GM12878 (cell line): ENCODE measurements at regions not wholly inside any gene's neighbourhood (a gene's known extent, or its start where the extent isn't known, plus 50 kb on each side); places are given as distances from the start of the nearest gene placed in this dataset.
A peak's percentile ranks its signal among the peaks of the same experiment; 100 is the strongest.

ENCODE experiments used
- ATAC-seq: fragments of 200-7000 bp; cut with Tn5 transposase; 3 replicates; pipeline ENCODE4 v1.9.1; 2020; ENCODE audit warnings: mild to moderate bottlenecking, moderate library complexity
- BruUV-seq: library from RNA; stranded (reverse); fragments of 400-500 nt; replicated peaks from 2 replicates; lab custom pipeline; 2021; lab: Mats Ljungman, UMichigan
- CTCF ChIA-PET: fragments of 300-600 bp; sonication (Branson Sonifier 250); formaldehyde crosslinking; extraction: SDS; loops from one replicate; lab custom pipeline; 2021; ENCODE audit warnings: inconsistent platforms; lab: Yijun Ruan, JAX
- POLR2A ChIA-PET: fragments of 350-600 bp; formaldehyde crosslinking; extraction: SDS; loops from one replicate; lab custom pipeline; 2021; ENCODE audit warnings: inconsistent platforms; lab: Charles Lee
- RAD21 ChIA-PET: fragments of 300-600 bp; sonication (Branson Sonifier 250); formaldehyde crosslinking; loops from one replicate; lab custom pipeline; 2023; ENCODE audit warnings: antibody characterized with exemption; ENCODE audit not compliant: unreplicated experiment; lab: Charles Lee
- SMC1A ChIA-PET: fragments of 300-600 bp; sonication (Branson Sonifier 250); formaldehyde crosslinking; loops from one replicate; lab custom pipeline; 2023; ENCODE audit not compliant: unreplicated experiment, uncharacterized antibody; lab: Charles Lee
- DNase-seq: peaks from one replicate; pipeline ENCODE4 v3.0.0-alpha.2; 2011; ENCODE audit warnings: low read depth, low spot score
- FAIRE-seq: peaks from 3 replicates; lab custom pipeline; 2011; peaks lifted over from hg19 to GRCh38; lab: Jason Lieb, UNC
- H2AFZ ChIP-seq: 2 replicates; pipeline ENCODE4 v1.6.0; 2011; ENCODE audit warnings: low read depth, low read length, control low read depth; ENCODE audit not compliant: control insufficient read depth
- H3K27ac ChIP-seq: 2 replicates; pipeline ENCODE4 v1.5.1; 2011; ENCODE audit warnings: control low read depth; ENCODE audit not compliant: control insufficient read depth, insufficient read depth
- H3K27me3 ChIP-seq, 2 experiments: replicated peaks in 1 of 2; 2 replicates each; pipeline versions ENCODE4 v1.6.0 to v1.6.1; 2011; ENCODE audit warnings: low read length in 1 of 2; ENCODE audit not compliant: control insufficient read depth in 2 of 2, insufficient read depth in 2 of 2
- H3K36me3 ChIP-seq, 2 experiments: 2 replicates each; pipeline ENCODE4 v1.5.1; 2011; ENCODE audit warnings: low read length in 1 of 2; ENCODE audit not compliant: control insufficient read depth in 2 of 2, insufficient read depth in 2 of 2
- H3K4me1 ChIP-seq: 2 replicates; pipeline ENCODE4 v1.6.1; 2011; ENCODE audit warnings: mild to moderate bottlenecking, low read length, moderate library complexity, mixed read lengths; ENCODE audit not compliant: control insufficient read depth, insufficient read depth
- H3K4me2 ChIP-seq: 2 replicates; pipeline ENCODE4 v1.6.0; 2011; ENCODE audit warnings: control low read depth; ENCODE audit not compliant: control insufficient read depth, insufficient read depth
- H3K4me3 ChIP-seq: fragments of 200-600 bp; sonication (generic); 2 replicates; pipeline ENCODE4 v1.5.1; 2016
- H3K79me2 ChIP-seq: 2 replicates; pipeline ENCODE4 v1.6.0; 2011; ENCODE audit warnings: low read length; ENCODE audit not compliant: control insufficient read depth, insufficient read depth
- H3K9ac ChIP-seq: 2 replicates; pipeline ENCODE4 v1.8.0; 2011; ENCODE audit warnings: low read length, control low read depth, mixed read lengths; ENCODE audit not compliant: control insufficient read depth, insufficient read depth
- H3K9me3 ChIP-seq: replicated peaks from 3 replicates; pipeline ENCODE4 v1.5.1; 2011; ENCODE audit warnings: mild to moderate bottlenecking, low read length; ENCODE audit not compliant: control insufficient read depth, insufficient read depth
- H4K20me1 ChIP-seq: 2 replicates; pipeline ENCODE4 v1.6.0; 2011; ENCODE audit not compliant: control insufficient read depth, insufficient read depth
- CBFB ChIP-seq: IDR thresholded peaks from 2 replicates; pipeline ENCODE4 v1.6.1; 2016; ENCODE audit warnings: antibody characterized with exemption, low read depth
- CEBPB ChIP-seq, 2 experiments: fragments of 150-350 bp in 1 of 2; IDR thresholded peaks; 2 replicates each; pipeline ENCODE4 v1.6.1; 2012 to 2014; ENCODE audit warnings: low read depth in 2 of 2, low read length in 2 of 2, borderline replicate concordance in 1 of 2, inconsistent platforms in 1 of 2
- GATAD2B ChIP-seq: fragments of 450-650 bp; conservative IDR thresholded peaks from 2 replicates; pipeline ENCODE4 v1.6.1; 2017; ENCODE audit warnings: low read depth, mild to moderate bottlenecking, moderate library complexity
- HCFC1 ChIP-seq: fragments of 150-350 bp; IDR thresholded peaks from 2 replicates; pipeline ENCODE4 v1.6.1; 2014; ENCODE audit warnings: low read length
- KDM1A ChIP-seq: fragments of 200-600 bp; sonication (generic); IDR thresholded peaks from 2 replicates; pipeline ENCODE4 v1.6.1; 2016; ENCODE audit warnings: borderline replicate concordance
- MEF2B ChIP-seq: fragments of 450-650 bp; IDR thresholded peaks from 2 replicates; pipeline ENCODE4 v1.6.1; 2018; ENCODE audit warnings: mild to moderate bottlenecking, moderate library complexity; ENCODE audit not compliant: partially characterized antibody, poor library complexity, severe bottlenecking
- NBN ChIP-seq: fragments of 450-650 bp; IDR thresholded peaks from 2 replicates; pipeline ENCODE4 v1.6.1; 2016
- SREBF1 ChIP-seq: IDR thresholded peaks from 2 replicates; pipeline ENCODE4 v1.6.1; 2012; ENCODE audit warnings: mild to moderate bottlenecking, low read length
- STAT1 ChIP-seq: fragments of 450-650 bp; conservative IDR thresholded peaks from 2 replicates; pipeline ENCODE4 v1.6.1; 2014; ENCODE audit warnings: antibody characterized with exemption, mild to moderate bottlenecking
- ZNF24 ChIP-seq: fragments of 450-650 bp; IDR thresholded peaks from 2 replicates; pipeline ENCODE4 v1.6.1; 2017; ENCODE audit warnings: antibody characterized with exemption, mild to moderate bottlenecking
- WGBS: methylation state at CpG from one replicate; pipeline ENCODE4 v1.1.6; 2016; ENCODE audit warnings: low lambda C conversion rate; ENCODE audit not compliant: insufficient replicate concordance, insufficient coverage; ENCODE audit errors: missing lambda C conversion rate; 5-methylcytosine and 5-hydroxymethylcytosine counted together
- in situ Hi-C: fragments of 300-500 bp; cut with MboI; formaldehyde crosslinking; loops from 9 replicates; pipeline ENCODE4 v1.14.3; 2018; ENCODE audit warnings: mixed read lengths
- intact Hi-C: fragments of 100-400 bp; cut with micrococcal nuclease; formaldehyde crosslinking; loops from one replicate; pipeline ENCODE4 v1.14.2; 2022; ENCODE audit not compliant: unreplicated experiment
- TF ChIP-seq, protein P1 (sequence below): IDR thresholded peaks from 2 replicates; pipeline ENCODE4 v1.6.1; 2012; ENCODE audit warnings: improper control_type of control experiment, low read depth, low read length; ENCODE audit not compliant: insufficient replicate concordance
- TF ChIP-seq, protein P2 (sequence below): IDR thresholded peaks from 2 replicates; pipeline ENCODE4 v1.6.1; 2011; ENCODE audit warnings: low read depth, low read length, improper control_type of control experiment, borderline replicate concordance
- TF ChIP-seq, protein P3 (sequence below): fragments of 450-650 bp; formaldehyde crosslinking; IDR thresholded peaks from 2 replicates; pipeline ENCODE4 v1.4.0; 2020; ENCODE audit warnings: mild to moderate bottlenecking, moderate library complexity

DNA sequence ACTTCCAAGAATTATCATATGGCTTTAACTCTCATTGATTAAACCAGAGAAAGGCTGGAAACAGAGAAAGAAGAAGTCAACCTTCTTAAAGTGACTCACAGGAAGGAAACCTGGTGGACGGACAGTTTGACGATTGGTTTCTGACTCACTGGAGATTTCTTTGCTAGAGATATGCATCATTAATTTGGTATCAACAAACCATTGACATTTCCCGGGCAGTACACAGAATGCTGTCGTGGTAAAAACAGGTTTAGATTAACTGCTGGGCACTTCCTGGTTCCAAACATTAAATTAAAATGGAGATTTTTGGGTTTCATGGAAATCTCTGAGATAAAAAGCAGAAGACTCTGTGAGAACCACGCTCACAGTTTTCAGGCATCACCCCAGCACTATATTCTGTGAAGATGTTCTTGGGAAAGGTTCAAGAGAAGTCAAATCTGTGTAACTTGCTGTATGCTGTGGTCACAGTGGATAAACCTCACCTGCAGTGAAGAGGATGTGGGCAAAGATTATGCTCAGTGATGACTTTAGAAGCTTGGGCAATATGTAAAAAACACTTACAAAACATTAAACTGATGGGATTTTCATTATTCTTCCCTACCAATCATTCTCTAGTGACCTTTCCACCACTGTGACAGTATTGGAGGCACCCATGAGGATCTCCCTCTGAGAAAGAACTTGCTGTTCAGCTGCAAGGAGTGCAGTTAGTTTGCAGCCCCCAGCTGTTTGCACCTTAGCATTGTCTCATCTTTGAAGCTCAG, 61.1 kb upstream of the CD44 start (continued):
- TF ChIP-seq HCFC1 (no peak), SREBF1 (no peak), GATAD2B (no peak), CBFB (0 out of 2 replicates have a peak, but pooled peaks have one; percentile 66), MEF2B (no peak)

DNA sequence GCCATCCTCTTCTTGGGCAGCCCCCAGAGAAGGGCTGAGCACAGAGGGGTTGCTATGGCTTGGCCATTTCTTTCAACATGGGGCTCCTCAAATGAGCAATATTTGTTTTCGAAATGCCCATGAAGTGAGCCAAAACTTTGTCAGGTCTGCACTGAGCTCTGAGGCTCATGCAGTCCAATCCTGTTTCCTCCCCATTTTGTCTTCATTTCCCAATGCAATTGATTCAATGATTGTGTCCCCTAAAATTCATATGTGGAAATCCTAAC, 60.6 kb upstream of the CD44 start:
- DNase-seq (no peak), ATAC-seq (no peak), FAIRE-seq (no peak)
- WGBS: 0% methylated on average over 1 of the region's 1 CpG
- no peaks in the 10 kb centered on the region for H3K79me2 ChIP-seq
- H3K4me2 ChIP-seq: peak overlapping the region; percentile 76
- peak overlapping the region; percentile 76 for H3K27ac ChIP-seq
- TF ChIP-seq NBN (no peak), CEBPB (IDR thresholded peaks at IDR 0.05; ENCODE audit: borderline replicate concordance in 1 of 2, low read depth in 2 of 2, low read length in 2 of 2) (no peak), KDM1A (no peak), STAT1 (no peak), ZNF24 (no peak)
- TF ChIP-seq, protein P1, sequence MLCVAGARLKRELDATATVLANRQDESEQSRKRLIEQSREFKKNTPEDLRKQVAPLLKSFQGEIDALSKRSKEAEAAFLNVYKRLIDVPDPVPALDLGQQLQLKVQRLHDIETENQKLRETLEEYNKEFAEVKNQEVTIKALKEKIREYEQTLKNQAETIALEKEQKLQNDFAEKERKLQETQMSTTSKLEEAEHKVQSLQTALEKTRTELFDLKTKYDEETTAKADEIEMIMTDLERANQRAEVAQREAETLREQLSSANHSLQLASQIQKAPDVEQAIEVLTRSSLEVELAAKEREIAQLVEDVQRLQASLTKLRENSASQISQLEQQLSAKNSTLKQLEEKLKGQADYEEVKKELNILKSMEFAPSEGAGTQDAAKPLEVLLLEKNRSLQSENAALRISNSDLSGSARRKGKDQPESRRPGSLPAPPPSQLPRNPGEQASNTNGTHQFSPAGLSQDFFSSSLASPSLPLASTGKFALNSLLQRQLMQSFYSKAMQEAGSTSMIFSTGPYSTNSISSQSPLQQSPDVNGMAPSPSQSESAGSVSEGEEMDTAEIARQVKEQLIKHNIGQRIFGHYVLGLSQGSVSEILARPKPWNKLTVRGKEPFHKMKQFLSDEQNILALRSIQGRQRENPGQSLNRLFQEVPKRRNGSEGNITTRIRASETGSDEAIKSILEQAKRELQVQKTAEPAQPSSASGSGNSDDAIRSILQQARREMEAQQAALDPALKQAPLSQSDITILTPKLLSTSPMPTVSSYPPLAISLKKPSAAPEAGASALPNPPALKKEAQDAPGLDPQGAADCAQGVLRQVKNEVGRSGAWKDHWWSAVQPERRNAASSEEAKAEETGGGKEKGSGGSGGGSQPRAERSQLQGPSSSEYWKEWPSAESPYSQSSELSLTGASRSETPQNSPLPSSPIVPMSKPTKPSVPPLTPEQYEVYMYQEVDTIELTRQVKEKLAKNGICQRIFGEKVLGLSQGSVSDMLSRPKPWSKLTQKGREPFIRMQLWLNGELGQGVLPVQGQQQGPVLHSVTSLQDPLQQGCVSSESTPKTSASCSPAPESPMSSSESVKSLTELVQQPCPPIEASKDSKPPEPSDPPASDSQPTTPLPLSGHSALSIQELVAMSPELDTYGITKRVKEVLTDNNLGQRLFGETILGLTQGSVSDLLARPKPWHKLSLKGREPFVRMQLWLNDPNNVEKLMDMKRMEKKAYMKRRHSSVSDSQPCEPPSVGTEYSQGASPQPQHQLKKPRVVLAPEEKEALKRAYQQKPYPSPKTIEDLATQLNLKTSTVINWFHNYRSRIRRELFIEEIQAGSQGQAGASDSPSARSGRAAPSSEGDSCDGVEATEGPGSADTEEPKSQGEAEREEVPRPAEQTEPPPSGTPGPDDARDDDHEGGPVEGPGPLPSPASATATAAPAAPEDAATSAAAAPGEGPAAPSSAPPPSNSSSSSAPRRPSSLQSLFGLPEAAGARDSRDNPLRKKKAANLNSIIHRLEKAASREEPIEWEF: no peak
- TF ChIP-seq, protein P2, sequence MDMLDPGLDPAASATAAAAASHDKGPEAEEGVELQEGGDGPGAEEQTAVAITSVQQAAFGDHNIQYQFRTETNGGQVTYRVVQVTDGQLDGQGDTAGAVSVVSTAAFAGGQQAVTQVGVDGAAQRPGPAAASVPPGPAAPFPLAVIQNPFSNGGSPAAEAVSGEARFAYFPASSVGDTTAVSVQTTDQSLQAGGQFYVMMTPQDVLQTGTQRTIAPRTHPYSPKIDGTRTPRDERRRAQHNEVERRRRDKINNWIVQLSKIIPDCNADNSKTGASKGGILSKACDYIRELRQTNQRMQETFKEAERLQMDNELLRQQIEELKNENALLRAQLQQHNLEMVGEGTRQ: no peak
- TF ChIP-seq, protein P3, sequence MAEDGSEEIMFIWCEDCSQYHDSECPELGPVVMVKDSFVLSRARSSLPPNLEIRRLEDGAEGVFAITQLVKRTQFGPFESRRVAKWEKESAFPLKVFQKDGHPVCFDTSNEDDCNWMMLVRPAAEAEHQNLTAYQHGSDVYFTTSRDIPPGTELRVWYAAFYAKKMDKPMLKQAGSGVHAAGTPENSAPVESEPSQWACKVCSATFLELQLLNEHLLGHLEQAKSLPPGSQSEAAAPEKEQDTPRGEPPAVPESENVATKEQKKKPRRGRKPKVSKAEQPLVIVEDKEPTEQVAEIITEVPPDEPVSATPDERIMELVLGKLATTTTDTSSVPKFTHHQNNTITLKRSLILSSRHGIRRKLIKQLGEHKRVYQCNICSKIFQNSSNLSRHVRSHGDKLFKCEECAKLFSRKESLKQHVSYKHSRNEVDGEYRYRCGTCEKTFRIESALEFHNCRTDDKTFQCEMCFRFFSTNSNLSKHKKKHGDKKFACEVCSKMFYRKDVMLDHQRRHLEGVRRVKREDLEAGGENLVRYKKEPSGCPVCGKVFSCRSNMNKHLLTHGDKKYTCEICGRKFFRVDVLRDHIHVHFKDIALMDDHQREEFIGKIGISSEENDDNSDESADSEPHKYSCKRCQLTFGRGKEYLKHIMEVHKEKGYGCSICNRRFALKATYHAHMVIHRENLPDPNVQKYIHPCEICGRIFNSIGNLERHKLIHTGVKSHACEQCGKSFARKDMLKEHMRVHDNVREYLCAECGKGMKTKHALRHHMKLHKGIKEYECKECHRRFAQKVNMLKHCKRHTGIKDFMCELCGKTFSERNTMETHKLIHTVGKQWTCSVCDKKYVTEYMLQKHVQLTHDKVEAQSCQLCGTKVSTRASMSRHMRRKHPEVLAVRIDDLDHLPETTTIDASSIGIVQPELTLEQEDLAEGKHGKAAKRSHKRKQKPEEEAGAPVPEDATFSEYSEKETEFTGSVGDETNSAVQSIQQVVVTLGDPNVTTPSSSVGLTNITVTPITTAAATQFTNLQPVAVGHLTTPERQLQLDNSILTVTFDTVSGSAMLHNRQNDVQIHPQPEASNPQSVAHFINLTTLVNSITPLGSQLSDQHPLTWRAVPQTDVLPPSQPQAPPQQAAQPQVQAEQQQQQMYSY (CRISPR knock-in tag): no peak
- H2AFZ ChIP-seq: no peak overlapping the region
- H3K9ac ChIP-seq: peak overlapping the region; percentile 28; the same call in 1 of the 2 replicates
- H3K9me3 ChIP-seq: peaks cover 9% of the 10 kb centered on the region
- BruUV-seq: no TSS peak
- no peaks in the 10 kb centered on the region for H3K27me3 ChIP-seq
- no peaks in the 10 kb centered on the region for H4K20me1 ChIP-seq
- ChIA-PET SMC1A (interaction anchor here (0.8 to 4.8 kb wide), 11 partner anchors 10 to 152 kb away, joined by 3 to 38 read pairs (median 4); no protein-coding TSS in a partner anchor), POLR2A (interaction anchor here (0.6 to 0.8 kb wide), 3 partner anchors 20 to 87 kb away, joined by 3 read pairs; no protein-coding TSS in a partner anchor), CTCF (interaction anchor here (0.7 to 0.8 kb wide), 2 partner anchors 9 to 160 kb away, joined by 3 read pairs; no protein-coding TSS in a partner anchor), RAD21 (interaction anchor here (0.6 to 1.6 kb wide), 12 partner anchors 8 to 194 kb away, joined by 3 to 9 read pairs (median 3); no protein-coding TSS in a partner anchor)
- intact Hi-C loops (loop anchor here (1.0 kb wide), 1 partner anchor 42 kb away; no protein-coding TSS in a partner anchor), in situ Hi-C loops (loop anchor here (5.0 kb wide), 1 partner anchor 66 kb away; no protein-coding TSS in a partner anchor)
- H3K36me3 ChIP-seq: no peaks in the 10 kb centered on the region
- H3K4me1 ChIP-seq: peaks cover 46% of the 10 kb centered on the region
- peak overlapping the region; percentile 13; the same call in 1 of the 2 replicates for H3K4me3 ChIP-seq
